ENCODE measurements at regions not wholly inside any gene's neighbourhood (a gene's known extent, or its start where the extent isn't known, plus 50 kb on each side); places are given as distances from the start of the nearest gene placed in this dataset.

DNA sequence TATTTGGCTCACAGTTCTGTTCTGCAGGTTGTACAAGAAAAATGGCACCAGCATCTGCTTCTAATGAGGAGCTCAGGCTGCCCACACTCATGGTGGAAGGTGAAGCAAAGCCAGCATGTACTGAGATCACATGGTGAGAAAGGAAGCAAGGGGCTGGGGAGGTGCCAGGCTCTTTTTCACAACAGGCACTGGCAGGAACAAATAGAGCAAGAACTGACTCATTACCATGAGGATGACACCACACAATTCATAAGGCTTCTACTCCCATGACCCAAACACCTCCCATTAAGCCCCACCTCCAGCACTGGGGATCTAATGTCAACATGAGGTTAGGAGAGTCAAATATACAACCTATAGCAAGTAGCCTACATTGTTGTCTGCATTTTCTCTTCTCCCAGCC is 522.6 kb downstream of the RFC3 start:
- DNase-seq = peak; percentile 31

DNA sequence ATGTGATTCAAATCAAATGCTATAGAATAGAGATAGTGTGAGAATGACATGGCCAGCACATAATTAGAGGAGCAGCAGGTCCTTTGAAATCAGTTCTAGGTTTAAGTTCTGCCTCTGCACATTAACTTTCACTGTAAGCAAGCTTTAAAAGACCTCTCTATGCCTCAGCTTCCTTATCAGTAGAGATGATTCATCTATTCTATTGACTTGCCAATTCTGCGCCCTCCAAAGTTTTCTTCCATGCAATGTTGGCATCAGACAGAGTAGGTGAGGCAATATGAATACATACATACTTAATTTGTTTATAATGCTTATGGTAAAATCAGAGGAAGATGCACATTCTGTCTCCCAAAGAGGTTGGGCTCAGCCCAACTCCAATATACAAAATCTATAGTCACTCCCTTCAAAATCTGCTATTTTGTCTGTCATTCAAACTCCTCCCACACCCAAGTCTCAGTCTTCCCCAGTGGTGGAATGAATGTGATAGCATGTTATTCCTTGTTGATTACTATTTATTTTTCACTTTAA is 525.5 kb downstream of the RFC3 start:
- DNase-seq = no peak

DNA sequence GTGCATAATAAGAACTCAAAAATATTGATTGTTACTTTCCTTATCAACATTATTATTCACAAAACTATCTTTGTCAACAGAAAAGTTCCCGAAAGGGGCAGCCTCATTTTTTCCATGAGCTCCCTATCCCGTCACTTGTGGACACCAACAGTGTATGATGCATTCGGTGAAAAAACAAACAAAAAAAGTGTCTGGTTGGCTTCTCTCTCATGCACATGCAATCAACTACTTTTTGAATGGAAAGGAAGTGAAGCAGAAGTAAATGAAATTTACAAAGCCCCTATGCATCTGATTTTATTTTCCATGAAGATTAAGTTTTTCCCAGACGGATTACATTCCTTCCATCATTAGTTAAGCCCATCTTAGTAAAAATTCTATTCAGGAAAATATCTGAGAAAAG is 526.9 kb downstream of the RFC3 start:
- DNase-seq = peak; percentile 2

DNA sequence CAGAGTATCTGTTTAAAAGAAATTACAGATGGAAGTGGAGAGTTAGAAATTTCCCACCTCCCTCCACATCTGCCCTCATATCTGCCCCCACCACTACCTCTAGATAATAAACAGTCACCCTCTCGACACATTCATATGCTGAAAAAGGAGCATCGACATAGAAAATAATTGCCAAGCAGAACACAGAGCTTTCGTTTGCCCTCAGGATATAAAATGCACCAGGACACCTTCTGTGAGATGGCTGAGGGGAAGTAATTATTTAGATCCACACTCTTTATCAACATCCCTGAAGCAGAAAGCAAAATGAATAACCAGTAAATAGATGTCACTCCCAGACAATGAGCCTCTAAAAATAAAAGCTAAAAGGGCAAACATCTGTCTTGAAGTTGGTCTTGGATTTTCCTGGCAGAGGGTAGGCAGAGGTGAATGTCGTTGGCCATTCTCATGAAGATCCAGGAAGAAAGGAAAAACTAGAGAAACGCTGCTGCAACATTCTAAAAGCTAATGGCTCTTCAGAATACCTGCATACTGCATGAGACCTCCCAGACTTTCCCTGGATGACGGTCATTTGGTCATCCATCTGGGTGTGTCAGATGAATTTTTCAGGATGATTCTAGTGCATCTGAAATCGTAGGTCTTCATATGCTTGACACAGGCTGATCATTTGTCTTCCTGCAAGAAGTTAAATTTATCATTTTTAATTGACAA is 527.5 kb downstream of the RFC3 start:
- peak; percentile 79 for DNase-seq

DNA sequence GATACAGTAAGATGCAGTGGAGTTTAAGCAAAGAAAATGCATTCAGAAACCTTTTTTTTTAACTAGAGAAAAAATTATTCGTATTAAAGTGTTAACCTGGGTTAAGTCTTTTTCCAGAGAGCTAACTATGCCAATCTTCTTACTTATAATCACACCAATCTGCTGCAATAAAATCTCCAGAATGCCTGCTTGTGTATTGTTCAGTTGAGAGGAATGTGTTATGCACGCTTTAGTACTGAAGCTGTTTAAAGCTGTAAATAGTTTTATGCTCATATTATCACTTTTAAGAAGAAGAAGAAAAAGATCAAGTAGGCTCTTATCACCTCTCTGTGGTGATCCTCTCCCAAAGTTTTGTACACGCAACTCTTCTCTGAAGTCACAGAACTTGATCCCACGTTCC is 528.7 kb downstream of the RFC3 start:
- no peak for DNase-seq

DNA sequence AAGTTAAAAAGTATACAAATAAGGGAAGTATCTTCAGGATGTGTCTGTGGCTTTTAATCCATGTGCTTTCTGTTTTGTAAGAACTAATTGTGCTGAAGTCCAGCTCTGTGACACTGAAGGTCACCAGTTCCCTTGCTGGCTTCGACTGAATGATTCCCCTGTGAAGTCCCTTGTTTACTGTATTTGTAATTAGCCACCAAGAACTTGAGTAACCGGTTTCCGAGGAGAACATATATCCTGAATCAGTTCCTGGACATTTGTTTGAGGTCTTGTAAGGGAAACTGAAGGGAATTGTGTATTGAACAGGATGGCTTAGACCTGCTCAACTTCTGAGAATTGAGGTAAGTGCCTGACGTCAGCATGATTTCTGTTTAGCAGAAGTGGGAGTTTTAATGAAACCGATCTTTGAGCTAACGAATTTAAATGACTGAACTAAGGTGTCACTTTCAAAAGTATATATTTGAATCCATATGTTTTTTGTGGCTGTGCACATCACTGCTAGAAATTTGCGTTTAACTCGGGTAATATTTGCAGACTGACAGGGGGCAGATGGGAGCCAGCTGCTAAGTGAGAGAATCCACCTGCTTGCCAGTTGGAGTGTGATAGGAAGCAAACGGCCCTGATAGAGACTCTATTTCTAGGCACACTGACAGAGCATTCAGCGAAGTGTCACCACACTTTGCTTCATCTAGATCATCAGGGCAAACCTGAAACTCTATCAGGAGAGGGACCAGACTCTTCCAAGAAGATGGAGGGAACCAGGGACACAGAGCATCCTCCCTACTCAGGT is 530.0 kb downstream of the RFC3 start:
- no peak for DNase-seq

DNA sequence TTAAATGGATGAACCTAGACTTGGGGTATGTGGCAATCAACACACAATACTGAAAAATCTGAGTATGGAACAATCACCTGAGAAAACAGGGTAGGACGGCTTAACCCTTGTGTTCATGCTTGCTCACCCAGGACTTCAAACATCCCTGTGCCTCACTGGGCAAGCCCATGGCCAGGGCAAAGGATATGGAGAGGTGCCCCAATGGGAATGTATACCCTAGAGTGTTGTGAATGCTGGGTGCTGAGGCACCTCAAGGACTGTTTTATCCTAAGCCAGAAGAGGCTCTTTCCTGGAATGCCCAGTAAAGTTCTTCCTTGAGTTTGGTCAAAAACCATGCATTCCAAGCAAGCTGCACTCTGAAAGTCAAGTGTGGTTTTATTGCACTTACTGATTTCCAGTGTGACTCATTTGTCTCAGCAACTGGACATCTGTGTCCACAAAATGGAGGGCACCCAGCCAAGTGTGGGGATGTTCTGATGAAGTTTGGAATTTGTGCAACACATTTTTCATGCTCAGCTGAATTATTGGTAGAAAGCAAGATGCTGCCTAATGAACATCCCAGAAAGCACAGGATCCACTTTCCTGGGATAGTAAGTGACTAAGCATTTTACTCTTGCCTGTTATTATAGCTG is 531.3 kb downstream of the RFC3 start:
- peak; percentile 2 for DNase-seq

DNA sequence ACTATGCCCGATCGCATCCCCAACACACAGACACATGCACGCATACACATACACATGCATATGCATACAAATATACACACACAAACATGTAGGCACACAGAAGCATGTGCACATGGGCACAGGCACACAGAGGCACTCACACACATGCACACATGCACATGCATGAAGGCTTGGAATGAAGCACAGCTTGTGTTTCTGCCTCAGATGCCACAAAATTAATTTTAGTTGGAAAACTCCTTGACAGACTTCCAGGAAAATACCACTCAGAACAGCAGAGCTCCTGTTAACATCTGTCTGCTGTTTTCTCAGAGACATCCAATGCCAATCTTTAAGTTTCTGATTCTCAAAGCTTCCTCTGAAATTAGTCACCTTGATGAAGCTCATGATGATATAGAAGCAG is 532.7 kb downstream of the RFC3 start:
- DNase-seq = no peak

DNA sequence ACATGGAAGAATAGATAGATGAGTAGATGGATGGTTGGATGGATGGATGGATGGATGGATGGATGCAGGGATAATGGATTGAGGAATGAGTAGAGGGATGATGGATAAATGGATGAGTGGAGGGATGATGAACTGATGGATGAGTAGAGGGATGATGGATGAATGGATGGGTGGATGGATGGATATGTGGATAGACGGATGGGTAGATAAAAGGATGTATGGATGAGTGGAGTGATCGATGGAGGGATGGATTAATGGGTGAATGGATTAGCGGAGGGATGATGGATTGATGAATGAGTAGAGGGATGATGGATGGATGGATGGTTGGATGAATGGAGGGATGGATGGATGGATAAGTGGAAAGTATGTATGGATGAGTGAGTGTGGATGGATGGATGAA is 533.2 kb downstream of the RFC3 start:
- no peak for DNase-seq

DNA sequence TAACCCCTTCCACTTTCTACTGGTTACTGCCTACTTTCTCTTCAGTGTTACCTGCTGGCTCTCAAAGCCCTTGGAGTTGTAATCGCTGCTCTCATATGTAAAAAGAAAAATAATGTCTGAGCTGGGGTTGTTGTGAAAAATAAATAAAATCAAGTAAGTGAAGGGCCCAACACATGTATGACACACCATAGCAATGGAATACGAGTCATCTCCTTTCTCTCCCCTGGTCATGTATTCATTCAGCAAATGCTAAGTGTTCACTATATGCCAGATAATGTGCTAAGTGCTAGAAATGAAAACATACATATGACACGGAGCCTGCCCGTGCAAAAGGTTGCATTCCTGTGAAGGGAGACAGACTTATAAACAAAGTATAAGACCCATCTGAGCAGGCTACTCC is 535.0 kb downstream of the RFC3 start:
- no peak for DNase-seq

DNA sequence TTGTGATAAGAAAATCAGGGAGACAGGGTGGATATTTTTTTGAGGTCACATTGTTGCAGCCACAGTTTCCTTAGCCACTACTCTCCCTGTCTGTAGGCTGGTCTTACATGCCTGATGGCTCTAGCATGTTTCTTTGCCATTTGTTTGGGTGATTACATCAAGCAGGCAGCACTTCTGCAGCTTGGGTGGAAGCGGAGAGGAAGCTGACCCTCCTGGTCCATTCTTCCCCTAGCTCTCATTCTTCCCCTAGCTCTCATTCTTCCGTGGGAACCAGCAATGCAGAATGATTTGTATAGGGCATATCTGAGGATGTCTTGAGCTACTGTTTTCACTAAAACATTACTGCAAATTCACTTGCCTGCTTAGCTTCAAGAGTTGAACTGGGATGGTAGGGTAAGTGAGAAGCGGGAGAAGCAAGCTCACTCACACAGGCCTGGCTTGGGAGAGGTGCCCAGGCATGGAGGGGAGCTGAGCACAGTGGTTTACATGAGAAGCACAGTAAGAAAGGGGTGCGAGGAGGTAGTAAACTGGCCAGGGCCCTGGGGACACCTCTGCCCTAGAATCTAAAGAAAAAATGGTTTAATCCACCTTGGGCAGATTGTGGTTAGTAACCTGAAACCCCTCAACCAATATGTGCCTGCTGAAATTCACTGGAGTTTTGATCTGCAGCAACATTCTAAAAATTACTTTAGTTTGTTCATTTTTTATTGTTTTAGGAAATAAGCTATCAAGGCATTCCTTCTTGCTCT is 538.9 kb downstream of the RFC3 start:
- no peak for DNase-seq

DNA sequence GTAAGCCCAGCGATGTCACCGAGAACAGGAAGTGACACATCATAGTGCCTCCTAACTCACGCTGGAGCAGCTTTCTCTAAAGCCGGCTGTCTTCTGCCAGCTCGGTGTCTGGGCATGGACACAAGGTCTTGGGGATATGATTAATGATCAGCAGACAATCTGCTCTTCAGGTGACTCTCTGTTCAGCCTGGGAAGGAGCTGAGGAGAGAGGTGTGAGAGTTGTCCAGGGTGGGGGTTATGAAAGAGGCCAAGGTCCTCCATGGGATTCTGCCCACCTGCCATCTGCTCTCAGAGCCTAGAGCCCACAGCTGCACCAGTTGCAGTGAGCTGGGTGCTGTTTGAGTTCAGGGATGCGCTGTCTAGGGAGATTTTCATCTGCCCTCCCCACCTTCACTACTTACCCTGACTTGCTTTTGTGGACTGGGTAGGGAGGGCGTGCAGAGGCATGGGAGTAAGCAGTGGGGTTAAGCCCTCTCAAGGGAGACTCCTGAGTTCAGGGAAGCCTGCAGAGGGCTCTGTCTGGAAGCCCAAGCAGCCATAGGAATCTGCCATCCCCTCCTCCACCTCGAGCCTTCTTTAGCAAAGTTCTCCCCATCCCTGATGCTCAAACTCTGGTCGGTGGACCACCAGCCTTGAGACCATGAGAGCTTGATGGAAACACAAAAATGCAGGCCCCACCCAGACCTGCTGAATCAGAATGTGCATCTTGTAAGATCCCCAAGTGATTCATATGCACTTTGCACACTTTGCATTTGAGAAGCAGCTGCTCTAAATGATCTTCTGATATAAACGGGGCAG is 539.7 kb downstream of the RFC3 start:
- DNase-seq = no peak

DNA sequence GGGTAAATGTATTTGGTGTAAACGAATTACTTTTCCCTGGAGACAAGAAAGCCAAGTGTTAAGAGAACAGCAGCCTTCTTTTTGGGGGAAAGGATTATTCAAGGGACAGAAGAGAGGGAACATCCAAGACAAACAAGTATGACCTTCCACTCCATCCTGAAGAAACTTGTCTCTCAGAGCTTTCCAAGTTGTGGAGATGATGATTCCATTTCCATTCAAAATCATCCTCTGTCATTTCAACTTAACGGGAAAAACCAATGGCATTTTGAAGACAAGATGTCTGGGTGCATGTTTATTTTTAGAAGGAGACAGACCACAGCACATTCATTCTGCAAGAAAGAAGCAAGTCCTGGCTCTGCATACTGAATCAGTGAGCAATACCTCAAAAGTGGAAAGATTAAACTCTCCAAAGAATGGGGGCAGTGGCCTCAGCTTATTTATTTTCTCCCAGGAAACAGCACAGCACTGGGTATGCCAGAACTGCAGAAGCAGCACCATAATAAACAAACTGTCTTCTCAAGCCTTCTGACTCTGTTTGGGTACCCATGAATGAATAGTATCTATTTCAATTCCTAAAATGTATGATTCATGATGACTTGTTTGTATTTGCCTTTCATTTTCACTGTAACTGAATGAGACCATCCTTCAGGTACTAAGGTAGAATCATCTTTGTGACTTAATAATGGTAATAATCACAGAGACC is 541.0 kb downstream of the RFC3 start:
- DNase-seq = no peak

DNA sequence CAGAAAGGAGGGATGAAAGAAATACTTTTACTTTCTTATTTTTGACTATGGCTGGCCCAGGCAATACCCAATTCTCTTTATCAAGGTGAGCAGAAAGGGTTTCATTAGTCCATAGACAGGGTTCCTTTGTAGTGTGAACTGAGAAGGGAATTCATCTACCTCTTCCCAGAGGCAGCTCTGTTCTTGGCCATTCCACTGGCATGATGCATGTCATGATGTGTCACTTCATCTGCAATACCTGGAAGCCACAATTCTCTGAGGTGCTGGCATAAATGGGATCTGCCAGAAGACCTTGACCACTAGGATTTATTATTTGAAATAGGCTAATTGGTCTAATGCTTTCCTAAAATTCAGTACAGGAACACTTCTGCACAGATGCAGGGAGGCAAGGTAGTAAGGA is 542.8 kb downstream of the RFC3 start:
- no peak for DNase-seq

DNA sequence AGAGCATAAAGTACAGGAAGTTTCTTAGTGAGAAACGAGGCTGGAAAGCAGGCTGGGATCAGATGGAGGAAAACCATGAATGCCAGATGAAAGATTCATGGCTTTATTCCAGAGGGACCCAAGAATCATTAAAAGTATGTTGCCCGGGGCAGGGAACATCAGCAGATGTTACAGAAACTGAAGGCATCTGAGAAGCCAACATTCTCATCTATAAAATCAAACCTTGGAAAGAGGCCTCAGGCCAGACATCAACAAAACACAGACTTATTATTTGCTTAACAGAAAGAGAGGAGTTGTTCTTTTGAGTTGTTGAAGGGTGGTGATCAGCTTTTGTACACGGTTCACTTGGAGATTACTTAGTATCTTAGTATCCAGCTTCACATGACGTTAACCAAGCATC is 543.6 kb downstream of the RFC3 start:
- DNase-seq = peak; percentile 9

DNA sequence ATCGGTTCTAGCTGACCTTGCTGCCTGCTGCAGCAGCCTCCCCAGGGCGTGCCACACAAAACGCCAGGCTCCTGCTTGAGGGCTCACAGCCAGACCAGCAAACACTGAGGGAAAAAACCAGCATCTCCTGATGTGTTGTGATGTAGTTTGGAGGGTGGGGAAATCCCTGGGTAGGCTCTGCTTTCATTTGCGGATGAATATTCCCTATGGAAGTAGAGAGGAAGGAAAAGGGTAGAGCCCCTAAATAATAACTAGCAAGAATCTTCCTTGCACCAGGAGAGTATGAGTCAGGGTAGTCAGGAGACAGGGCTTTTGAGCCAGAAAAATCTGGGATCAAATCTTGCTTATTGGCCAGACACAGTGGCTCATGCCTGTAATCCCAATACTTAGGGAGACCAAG is 545.3 kb downstream of the RFC3 start:
- DNase-seq = no peak

DNA sequence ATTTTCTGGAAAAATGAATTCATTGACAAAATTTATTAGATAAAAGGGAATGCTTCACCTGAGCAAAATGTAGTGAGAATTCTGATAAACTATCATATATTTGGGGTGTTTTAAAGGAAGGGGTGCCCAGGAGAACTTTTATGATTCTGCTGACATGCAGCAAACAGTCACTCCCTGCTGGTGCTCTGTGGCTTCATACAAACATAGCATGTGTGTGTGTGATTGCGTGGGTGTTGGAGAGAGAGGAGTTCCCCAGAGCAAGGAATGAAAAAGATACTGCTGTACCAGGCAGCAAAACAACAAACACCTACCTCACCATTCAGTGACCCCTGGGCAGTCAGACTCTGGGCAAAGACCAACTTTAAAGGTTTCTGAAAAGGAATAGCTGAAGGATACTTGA is 546.7 kb downstream of the RFC3 start:
- no peak for DNase-seq

DNA sequence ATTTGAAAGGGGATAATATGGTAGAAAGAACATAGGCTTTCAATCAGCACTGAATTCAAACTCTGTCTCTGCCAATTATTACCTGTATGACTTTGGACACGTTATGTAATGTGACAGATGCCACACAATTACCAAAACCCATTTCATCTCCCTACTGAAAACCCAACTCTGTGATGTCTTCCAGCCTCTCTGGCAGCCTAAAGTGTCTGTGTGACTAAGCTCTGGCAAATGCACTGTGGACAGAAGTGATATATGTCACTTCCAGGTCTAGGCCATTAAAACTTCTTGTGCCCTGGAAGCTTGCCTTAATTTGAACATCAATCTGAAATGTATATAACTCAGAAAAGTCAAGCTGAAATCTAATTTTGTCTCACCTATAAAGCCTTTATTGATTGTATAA is 552.0 kb downstream of the RFC3 start:
- no peak for DNase-seq

DNA sequence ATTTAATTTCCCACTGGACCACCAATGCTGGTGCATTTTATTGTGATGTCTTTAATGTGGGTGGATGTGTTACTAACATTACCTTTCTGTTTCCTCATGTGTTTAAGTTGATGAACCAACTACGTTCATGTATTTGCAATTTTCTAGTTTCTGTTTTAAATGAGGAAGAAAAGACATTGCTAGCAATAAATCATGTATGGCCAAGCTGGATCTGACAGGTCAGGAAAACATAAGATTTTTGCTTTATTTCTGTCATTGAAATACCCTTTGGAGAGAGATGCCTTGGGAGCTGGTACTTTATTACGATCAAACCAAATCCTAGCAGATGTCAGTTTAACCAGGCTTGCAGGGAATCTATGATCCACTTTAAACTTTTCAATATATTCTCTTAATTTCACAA is 553.2 kb downstream of the RFC3 start:
- DNase-seq = no peak

DNA sequence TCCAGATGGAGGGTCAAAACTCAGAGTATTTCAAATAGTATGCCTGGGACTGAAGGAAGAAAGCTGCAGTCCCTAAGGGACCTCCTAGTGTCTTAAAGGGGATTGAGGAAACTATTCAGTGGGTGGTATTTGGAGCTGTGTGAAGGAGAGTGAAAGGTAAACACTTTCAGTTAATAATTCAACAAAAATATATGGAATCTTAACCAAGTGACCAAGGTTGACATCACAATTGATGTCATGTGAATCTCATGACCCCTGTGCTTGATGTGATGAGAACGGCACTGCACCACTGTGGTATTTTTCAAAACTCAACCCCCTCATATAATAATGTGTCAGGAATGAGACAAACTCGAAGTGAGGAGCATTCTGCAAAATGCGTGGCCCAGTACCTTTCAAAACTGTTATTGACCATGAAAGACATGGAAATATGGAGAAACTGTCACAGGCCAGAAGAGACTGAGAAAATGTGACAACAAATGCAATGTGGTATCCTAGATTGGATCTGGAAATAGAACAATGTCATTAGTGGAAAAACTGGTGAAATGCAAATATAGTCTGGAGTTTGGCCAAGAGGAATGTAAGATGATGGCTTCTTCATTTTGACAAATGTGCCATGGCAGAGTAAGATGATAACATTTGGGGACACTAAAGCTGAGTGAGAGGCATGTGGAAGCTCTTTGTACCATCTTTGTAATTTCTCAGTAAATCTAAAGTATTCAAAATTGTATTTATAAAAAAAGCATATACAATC is 553.9 kb downstream of the RFC3 start:
- DNase-seq = no peak

DNA sequence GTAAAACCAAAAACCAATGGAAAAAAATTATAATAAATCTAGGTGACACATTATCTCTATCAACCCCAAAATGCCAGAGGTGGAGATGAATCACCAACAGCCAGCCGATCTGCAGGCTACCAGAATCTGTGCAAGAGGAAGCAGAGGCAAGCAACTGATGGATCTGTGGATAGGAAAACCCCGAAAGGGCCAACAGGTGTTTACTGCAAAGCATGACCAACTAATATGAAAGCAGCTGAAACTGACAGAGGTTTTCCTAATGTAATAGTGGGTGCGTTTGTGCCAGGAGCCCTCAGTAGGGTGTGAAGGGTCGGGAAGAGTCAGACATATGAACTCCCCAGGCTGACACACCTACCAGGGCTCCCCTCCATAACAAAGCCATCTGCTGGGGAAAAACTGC is 554.6 kb downstream of the RFC3 start:
- DNase-seq = no peak
